ENCODE measurements at regions not wholly inside any gene's neighbourhood (a gene's known extent, or its start where the extent isn't known, plus 50 kb on each side); places are given as distances from the start of the nearest gene placed in this dataset.

GRCh38 chr5:125011014-125011413, 264.6 kb upstream of the ZNF608 start:
- TF ChIP-seq POLR2A (IDR thresholded peaks at IDR 0.05; ENCODE audit: low read depth, low read length) (no peak), POLR2AphosphoS5 (IDR thresholded peaks at IDR 0.05; ENCODE audit: low read depth, low read length) (no peak), TAF1 (IDR thresholded peaks at IDR 0.05; ENCODE audit: borderline replicate concordance, low read depth, low read length) (no peak)

Measured in GM12892 (cell line).